ENCODE measurements at regions not wholly inside any gene's neighbourhood (a gene's known extent, or its start where the extent isn't known, plus 50 kb on each side); places are given as distances from the start of the nearest gene placed in this dataset.

GRCh38 chr9:102855641-102856040, 139.5 kb upstream of the CYLC2 start:
- no peaks in the 10 kb centered on the region for H3K79me2 ChIP-seq (ENCODE audit: control insufficient read depth in 1 of 2, insufficient read depth in 2 of 2, low read length in 2 of 2)
- no peaks in the 10 kb centered on the region for H3K23me2 ChIP-seq (ENCODE audit: low read depth, low read length)
- H2BK120ac ChIP-seq (replicated peaks; ENCODE audit: low read depth, low read length): no peak overlapping the region
- H4K5ac ChIP-seq (ENCODE audit: insufficient read length, low read depth, low read length): no peak overlapping the region
- no peak overlapping the region for H3K4me2 ChIP-seq (ENCODE audit: insufficient read depth in 1 of 2, low read depth in 2 of 2, low read length in 2 of 2)
- no peak overlapping the region for H2BK12ac ChIP-seq (ENCODE audit: low read depth, low read length)
- no peak overlapping the region for H2BK20ac ChIP-seq (ENCODE audit: low read length)
- 98% methylated on average over 2 of the region's 2 CpGs; no CpG with 5 or more reads in 1 of the 2 experiments for WGBS, 2 experiments (ENCODE audit: extremely low coverage in 1 of 2, insufficient coverage in 1 of 2, insufficient read length in 1 of 2, insufficient replicate concordance in 2 of 2, low coverage in 1 of 2, low lambda C conversion rate in 2 of 2, missing lambda C conversion rate in 1 of 2)
- CTCF ChIA-PET (ENCODE audit: partially characterized antibody): no interaction called here
- no peak overlapping the region for H2BK15ac ChIP-seq (ENCODE audit: low read length)
- H3K23ac ChIP-seq (ENCODE audit: insufficient read length): no peak overlapping the region
- H4K8ac ChIP-seq (ENCODE audit: extremely low read depth, insufficient read depth, low read length): no peak overlapping the region
- H3K14ac ChIP-seq (ENCODE audit: insufficient read length): no peak overlapping the region
- POLR2A ChIA-PET (ENCODE audit: partially characterized antibody): no interaction called here
- no peak overlapping the region for H2AK5ac ChIP-seq (ENCODE audit: low read depth, low read length)
- no peak overlapping the region for H2BK5ac ChIP-seq (ENCODE audit: low read depth, low read length)
- H3K18ac ChIP-seq (ENCODE audit: extremely low read depth, low read length): no peak overlapping the region
- H3K9ac ChIP-seq (replicated peaks in 1 of 4; ENCODE audit: extremely low read depth in 1 of 4, low read depth in 3 of 4, low read length in 3 of 4): no peak overlapping the region
- no peak overlapping the region for H2AFZ ChIP-seq (ENCODE audit: low read length)
- H3K4ac ChIP-seq (replicated peaks; ENCODE audit: insufficient read length, low read depth, low read length): no peak overlapping the region
- no peak for TF ChIP-seq MAFK (IDR thresholded peaks at IDR 0.05; ENCODE audit: low read depth, low read length)
- TF ChIP-seq ATF2 (IDR thresholded peaks at IDR 0.05; ENCODE audit: low read length): no peak
- no peak for TF ChIP-seq CTBP2 (IDR thresholded peaks at IDR 0.05; ENCODE audit: borderline replicate concordance, insufficient read depth, insufficient read length, low read length)
- no peak for TF ChIP-seq YY1 (IDR thresholded peaks at IDR 0.05; ENCODE audit: low read depth, low read length)
- TF ChIP-seq KDM5A (IDR thresholded peaks at IDR 0.05; ENCODE audit: low read length): no peak
- no peak for TF ChIP-seq KDM1A (IDR thresholded peaks at IDR 0.05; ENCODE audit: borderline replicate concordance, low read length)
- H3K27me3 ChIP-seq (replicated peaks in 1 of 4; ENCODE audit: control insufficient read depth in 3 of 4, extremely low read depth in 1 of 4, insufficient read depth in 3 of 4, low read length in 3 of 4): no peaks in the 10 kb centered on the region; a peak in 1 of 7 replicates
- H4K91ac ChIP-seq (replicated peaks; ENCODE audit: insufficient read length, low read length): no peak overlapping the region
- FAIRE-seq (no peak), DNase-seq (ENCODE audit: low read depth in 1 of 2, low spot score in 2 of 2) (no peak)
- H3K27ac ChIP-seq (ENCODE audit: low read depth, low read length): no peak overlapping the region
- no peaks in the 10 kb centered on the region for H3K36me3 ChIP-seq (ENCODE audit: control insufficient read depth in 2 of 4, insufficient read depth in 4 of 4, low read length in 3 of 4)
- no peaks in the 10 kb centered on the region for H3K4me1 ChIP-seq (replicated peaks in 1 of 4; ENCODE audit: control insufficient read depth in 3 of 4, insufficient read depth in 4 of 4, low read length in 3 of 4)
- H3K79me1 ChIP-seq (ENCODE audit: low read depth, low read length): no peaks in the 10 kb centered on the region
- no peaks in the 10 kb centered on the region for H4K20me1 ChIP-seq (replicated peaks in 1 of 2; ENCODE audit: control insufficient read depth in 1 of 2, insufficient read depth in 2 of 2, low read length in 2 of 2)
- no peak overlapping the region for H3K56ac ChIP-seq (replicated peaks; ENCODE audit: insufficient read length, low read depth, low read length)
- H3K4me3 ChIP-seq (ENCODE audit: extremely low read depth in 1 of 4, insufficient read depth in 2 of 4, low read depth in 3 of 4, low read length in 4 of 4): no peak overlapping the region
- no peaks in the 10 kb centered on the region for H3K9me3 ChIP-seq (ENCODE audit: insufficient read depth in 2 of 2, low read depth in 1 of 2, low read length in 1 of 2)

Data from H1 (cell line).